Gastroesophageal sphincter (tissue), 3 donors: ENCODE measurements at regions not wholly inside any gene's neighbourhood (a gene's known extent, or its start where the extent isn't known, plus 50 kb on each side); places are given as distances from the start of the nearest gene placed in this dataset.

ENCODE experiments used
- POLR2A ChIP-seq, 2 donors: fragments of 450-650 bp; IDR thresholded peaks; one replicate each; pipeline ENCODE4 v1.6.1; 2017; ENCODE audit warnings: antibody characterized with exemption in 2 of 2, mild to moderate bottlenecking in 2 of 2, moderate library complexity in 1 of 2
- TF ChIP-seq, protein P1 (sequence below), 4 experiments: fragments of 200-600 bp in 2 of 4; fragments of 450-650 bp in 2 of 4; sonication (generic) in 1 of 4; IDR thresholded peaks; one replicate each; pipeline ENCODE4 v1.5.1; 2017 to 2019; ENCODE audit warnings: antibody characterized with exemption in 4 of 4, mild to moderate bottlenecking in 2 of 4, moderate library complexity in 2 of 4

DNA sequence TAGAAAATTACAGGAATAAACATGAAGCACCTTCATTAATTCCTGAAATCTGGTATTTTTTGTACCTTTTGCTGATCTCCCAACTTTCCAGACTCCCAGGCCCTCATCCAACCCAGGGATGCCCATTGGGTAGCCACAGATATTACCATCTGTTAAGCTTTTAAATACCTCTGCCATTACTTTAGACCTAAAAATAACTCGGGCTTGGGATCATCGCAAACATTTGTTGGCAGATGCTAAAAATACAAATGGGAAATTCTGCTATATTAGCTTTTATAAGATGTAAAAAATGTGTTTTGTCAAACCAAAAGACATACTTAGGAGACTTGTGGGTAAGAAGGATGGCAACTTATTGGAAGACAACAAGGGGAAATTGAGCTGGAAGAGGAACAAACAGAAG lies 376.1 kb downstream of the CENPW start:
- TF ChIP-seq, protein P1, sequence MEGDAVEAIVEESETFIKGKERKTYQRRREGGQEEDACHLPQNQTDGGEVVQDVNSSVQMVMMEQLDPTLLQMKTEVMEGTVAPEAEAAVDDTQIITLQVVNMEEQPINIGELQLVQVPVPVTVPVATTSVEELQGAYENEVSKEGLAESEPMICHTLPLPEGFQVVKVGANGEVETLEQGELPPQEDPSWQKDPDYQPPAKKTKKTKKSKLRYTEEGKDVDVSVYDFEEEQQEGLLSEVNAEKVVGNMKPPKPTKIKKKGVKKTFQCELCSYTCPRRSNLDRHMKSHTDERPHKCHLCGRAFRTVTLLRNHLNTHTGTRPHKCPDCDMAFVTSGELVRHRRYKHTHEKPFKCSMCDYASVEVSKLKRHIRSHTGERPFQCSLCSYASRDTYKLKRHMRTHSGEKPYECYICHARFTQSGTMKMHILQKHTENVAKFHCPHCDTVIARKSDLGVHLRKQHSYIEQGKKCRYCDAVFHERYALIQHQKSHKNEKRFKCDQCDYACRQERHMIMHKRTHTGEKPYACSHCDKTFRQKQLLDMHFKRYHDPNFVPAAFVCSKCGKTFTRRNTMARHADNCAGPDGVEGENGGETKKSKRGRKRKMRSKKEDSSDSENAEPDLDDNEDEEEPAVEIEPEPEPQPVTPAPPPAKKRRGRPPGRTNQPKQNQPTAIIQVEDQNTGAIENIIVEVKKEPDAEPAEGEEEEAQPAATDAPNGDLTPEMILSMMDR (IDR thresholded peaks at IDR 0.05) = no peak
- TF ChIP-seq POLR2A (IDR thresholded peaks at IDR 0.05) = no peak
